Mesodermal cell (in vitro differentiated cells): ENCODE measurements at regions not wholly inside any gene's neighbourhood (a gene's known extent, or its start where the extent isn't known, plus 50 kb on each side); places are given as distances from the start of the nearest gene placed in this dataset.
"Not testable (repeated sequence)": the region's sequence is repeated elsewhere in the genome, so short reads cannot be mapped to it uniquely, and the experiment has no call there.

Experiments used
- H3K27ac ChIP-seq: 2 replicates; pipeline ENCODE4 v1.7.0; 2013; ENCODE audit warnings: mild to moderate bottlenecking, low read depth, low read length, moderate library complexity; ENCODE audit not compliant: severe bottlenecking
- H3K36me3 ChIP-seq: 2 replicates; pipeline ENCODE4 v1.7.1; 2013; ENCODE audit warnings: mild to moderate bottlenecking, low read length, moderate library complexity; ENCODE audit not compliant: control insufficient read depth, insufficient read depth
- H3K4me1 ChIP-seq: one replicate; pipeline ENCODE4 v1.7.1; 2013; ENCODE audit warnings: mild to moderate bottlenecking, low read length; ENCODE audit not compliant: insufficient read depth, control insufficient read depth, poor library complexity, severe bottlenecking
- H3K4me3 ChIP-seq: 2 replicates; pipeline ENCODE4 v1.7.0; 2013; ENCODE audit warnings: low read length, control low read depth, mild to moderate bottlenecking; ENCODE audit not compliant: insufficient read depth, poor library complexity, severe bottlenecking; ENCODE audit errors: extremely low read depth
- H3K9me3 ChIP-seq: 2 replicates; pipeline ENCODE4 v1.7.1; 2013; ENCODE audit warnings: mild to moderate bottlenecking, low read length, moderate library complexity; ENCODE audit not compliant: control insufficient read depth
- WGBS, 2 experiments: methylation state at CpG; one replicate each; pipeline ENCODE4 v1.1.5; 2013; ENCODE audit warnings: missing lambda C conversion rate in 2 of 2; ENCODE audit not compliant: insufficient coverage in 2 of 2; 5-methylcytosine and 5-hydroxymethylcytosine counted together

- Histone ChIP-seq H3K4me3 (no peak overlapping the region), H3K36me3 (no peaks in the 10 kb centered on the region), H3K4me1 (peaks cover 6% of the 10 kb centered on the region), H3K9me3 (peaks cover 3% of the 10 kb centered on the region), H3K27ac (no peak overlapping the region)
- 88 to 90% methylated on average over 2 to 4 of the region's 8 CpGs for WGBS, 2 experiments
These were observed 127.2 kb upstream of the ATF7IP start for GRCh38 chr12:14238221-14238792.

DNA sequence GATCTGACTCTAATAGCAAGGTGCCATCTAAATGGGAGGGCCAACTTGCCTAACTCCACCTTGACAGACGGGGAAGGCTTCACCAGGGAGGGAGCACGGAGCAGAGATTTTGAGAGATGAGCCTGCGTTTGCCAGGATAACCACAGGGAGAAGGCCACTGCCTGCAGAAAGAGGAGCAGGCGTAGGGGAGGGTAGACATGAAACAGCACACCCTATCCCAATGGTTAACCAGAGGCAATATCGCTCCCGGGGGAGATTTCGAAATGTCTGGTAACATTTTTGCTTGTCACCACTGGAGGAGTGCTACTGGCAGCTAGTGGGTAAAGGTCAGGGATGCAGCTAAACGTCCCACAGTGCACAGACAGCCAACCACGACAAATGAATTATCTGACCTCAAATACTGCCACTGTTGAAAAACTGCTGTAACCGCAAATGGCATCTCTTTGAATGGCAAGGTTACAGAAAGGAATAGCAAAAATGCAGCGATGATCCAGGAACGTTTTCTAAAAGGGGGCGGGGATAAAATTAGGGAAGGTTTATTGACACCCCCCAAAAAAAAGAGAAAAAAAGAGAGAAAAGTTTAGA, 126.0 kb upstream of the ATF7IP start:
- Histone ChIP-seq H3K27ac (peak overlapping the region; percentile 78), H3K4me1 (peaks cover 6% of the 10 kb centered on the region), H3K36me3 (no peaks in the 10 kb centered on the region), H3K9me3 (peaks cover 11% of the 10 kb centered on the region), H3K4me3 (no peak overlapping the region)
- WGBS, 2 experiments, result 57 to 67% methylated on average over 9 to 10 of the region's 13 CpGs

- Histone ChIP-seq H3K36me3 (no peaks in the 10 kb centered on the region), H3K4me1 (peaks cover 6% of the 10 kb centered on the region), H3K9me3 (peaks cover 13% of the 10 kb centered on the region), H3K4me3 (no peak overlapping the region), H3K27ac (peak overlapping the region; percentile 78)
- 45 to 55% methylated on average over 3 to 5 of the region's 11 CpGs for WGBS, 2 experiments
These were observed 125.3 kb upstream of the ATF7IP start for GRCh38 chr12:14239935-14240872.

- peaks cover 13% of the 10 kb centered on the region for H3K9me3 ChIP-seq
- H3K4me1 ChIP-seq, result peaks cover 6% of the 10 kb centered on the region
- 50 to 100% methylated on average over 2 of the region's 4 CpGs for WGBS, 2 experiments
- no peaks in the 10 kb centered on the region for H3K36me3 ChIP-seq
- H3K4me3 ChIP-seq, result no peak overlapping the region
- H3K27ac ChIP-seq, result no peak overlapping the region
These were observed 124.6 kb upstream of the ATF7IP start for GRCh38 chr12:14240873-14241220.

DNA sequence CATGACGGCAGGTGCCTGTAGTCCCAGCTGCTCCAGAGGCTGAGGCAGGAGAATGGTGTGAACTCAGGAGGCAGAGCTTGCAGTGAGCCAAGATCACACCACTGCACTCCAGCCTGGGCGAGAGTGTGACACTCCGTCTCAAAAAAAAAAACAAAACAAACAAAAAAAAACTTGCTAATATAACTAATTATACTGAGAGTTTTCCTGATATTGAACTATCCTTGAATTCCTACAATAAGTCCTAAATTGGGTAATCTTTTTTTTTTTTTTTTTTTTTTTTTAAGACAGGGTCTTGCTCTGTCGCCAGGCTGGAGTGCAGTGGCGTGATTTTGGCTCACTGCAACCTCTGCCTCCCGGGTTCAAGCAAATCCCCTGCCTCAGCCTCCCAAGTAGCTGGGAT, 122.7 kb upstream of the ATF7IP start:
- WGBS, 2 experiments, result 100% methylated on average over 1 of the region's 6 CpGs
- not testable (repeated sequence) for H3K4me1 ChIP-seq, H3K36me3 ChIP-seq, H3K4me3 ChIP-seq, H3K27ac ChIP-seq
- peaks cover 13% of the 10 kb centered on the region for H3K9me3 ChIP-seq

DNA sequence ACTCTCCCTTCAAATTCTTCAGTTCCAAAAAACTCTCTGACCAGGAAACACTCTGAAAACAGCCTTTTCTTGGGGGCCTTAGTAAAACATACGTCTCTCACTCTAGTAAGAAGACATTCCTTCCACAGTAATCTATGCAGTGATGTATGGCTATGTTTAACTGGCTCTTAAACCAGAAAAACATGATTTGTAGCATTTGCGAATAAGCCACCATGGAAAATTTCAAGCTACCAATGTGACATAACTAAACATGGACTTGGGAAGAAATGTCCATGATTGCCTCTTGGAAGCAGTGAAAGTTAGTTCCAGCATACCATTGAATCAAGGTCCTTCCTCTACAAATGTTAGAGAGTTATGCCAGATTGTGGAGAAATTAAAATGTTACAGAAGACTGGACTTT, 121.5 kb upstream of the ATF7IP start:
- H3K36me3 ChIP-seq, result no peaks in the 10 kb centered on the region
- no peak overlapping the region for H3K27ac ChIP-seq
- H3K9me3 ChIP-seq, result peaks cover 13% of the 10 kb centered on the region
- peaks cover 6% of the 10 kb centered on the region for H3K4me1 ChIP-seq
- 100% methylated on average over 1 of the region's 2 CpGs; no CpG with 5 or more reads in 1 of the 2 experiments for WGBS, 2 experiments
- H3K4me3 ChIP-seq, result no peak overlapping the region

- H3K27ac ChIP-seq, result no peak overlapping the region
- WGBS, 2 experiments, result no CpG with 5 or more reads among the region's 3 CpGs
- H3K4me3 ChIP-seq, result no peak overlapping the region
- H3K4me1 ChIP-seq, result no peaks in the 10 kb centered on the region
- peaks cover 13% of the 10 kb centered on the region for H3K9me3 ChIP-seq
- H3K36me3 ChIP-seq, result no peaks in the 10 kb centered on the region
These were observed 120.4 kb upstream of the ATF7IP start for GRCh38 chr12:14244876-14245669.

DNA sequence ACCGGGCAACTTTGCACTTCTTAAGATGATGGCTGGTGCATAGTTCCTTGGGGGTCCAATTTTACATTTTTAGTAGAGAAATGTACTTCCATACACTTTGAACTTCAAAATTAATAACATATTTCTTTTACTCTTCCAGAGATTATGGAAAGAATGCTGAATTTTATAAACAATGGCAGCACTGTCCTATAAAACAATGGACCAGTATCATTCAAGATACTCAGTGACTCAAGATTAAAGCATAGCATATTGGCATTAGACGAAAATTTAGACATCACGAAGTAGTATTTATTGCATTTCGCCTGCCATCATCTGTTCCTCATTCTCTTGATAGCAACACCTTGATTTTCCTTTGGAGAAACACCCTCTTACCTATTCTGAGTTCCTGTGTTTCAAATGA, 118.3 kb upstream of the ATF7IP start:
- Histone ChIP-seq H3K4me1 (no peaks in the 10 kb centered on the region), H3K27ac (no peak overlapping the region), H3K36me3 (no peaks in the 10 kb centered on the region), H3K4me3 (no peak overlapping the region), H3K9me3 (peaks cover 11% of the 10 kb centered on the region)
- WGBS, 2 experiments, result 88 to 97% methylated on average over 3 to 4 of the region's 4 CpGs

DNA sequence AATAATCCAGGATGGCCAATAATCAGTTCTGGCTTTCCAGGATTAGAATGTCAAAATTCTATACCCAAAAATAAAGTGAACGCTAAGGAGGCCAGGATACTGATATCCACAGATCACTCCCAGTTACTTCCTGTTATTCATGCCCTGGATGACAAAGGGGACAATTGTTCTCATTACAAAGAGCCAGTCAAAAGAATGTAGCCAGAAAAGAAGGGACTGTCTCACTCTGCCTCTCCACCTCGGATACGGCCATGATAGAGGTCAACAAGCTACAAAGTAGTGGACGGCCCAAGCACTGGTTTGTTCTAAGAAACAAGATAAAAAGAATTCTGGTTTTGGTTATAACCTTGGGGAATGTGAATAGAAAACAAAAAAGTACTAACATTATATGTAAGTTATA, 116.1 kb upstream of the ATF7IP start:
- peak overlapping the region; percentile 69 for H3K27ac ChIP-seq
- H3K4me1 ChIP-seq, result no peaks in the 10 kb centered on the region
- WGBS, 2 experiments, result 43 to 61% methylated on average over 3 of the region's 4 CpGs
- H3K4me3 ChIP-seq, result no peak overlapping the region
- H3K9me3 ChIP-seq, result peaks cover 2% of the 10 kb centered on the region
- no peaks in the 10 kb centered on the region for H3K36me3 ChIP-seq

DNA sequence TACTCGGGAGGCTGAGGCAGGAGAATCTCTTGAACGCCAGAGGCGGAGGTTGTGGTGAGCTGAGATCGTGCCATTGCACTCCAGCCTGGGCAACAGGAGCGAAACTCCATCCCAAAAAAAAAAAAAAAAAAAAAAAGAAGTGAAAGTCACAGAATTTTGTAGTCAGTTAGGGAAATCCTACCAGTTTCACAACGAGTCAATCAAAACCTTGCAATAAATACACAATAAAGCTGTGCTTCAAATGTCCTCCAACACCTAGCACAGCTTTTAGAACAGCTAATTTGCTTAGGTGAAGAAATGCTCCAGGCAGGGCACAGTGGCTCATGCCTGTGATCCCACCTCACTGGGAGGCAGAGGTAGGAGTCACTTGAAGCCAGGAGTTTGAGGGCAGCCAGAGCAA, 112.8 kb upstream of the ATF7IP start:
- no peaks in the 10 kb centered on the region for H3K36me3 ChIP-seq
- no peak overlapping the region for H3K27ac ChIP-seq
- H3K4me1 ChIP-seq, result peaks cover 4% of the 10 kb centered on the region
- 50 to 80% methylated on average over 1 of the region's 6 CpGs for WGBS, 2 experiments
- H3K9me3 ChIP-seq, result peaks cover 3% of the 10 kb centered on the region
- H3K4me3 ChIP-seq, result no peak overlapping the region
